Nephron (organoid): ENCODE measurements at regions not wholly inside any gene's neighbourhood (a gene's known extent, or its start where the extent isn't known, plus 50 kb on each side); places are given as distances from the start of the nearest gene placed in this dataset.

Source experiments
- H3K27ac Mint-ChIP-seq, 3 experiments: 2 replicates each; pipeline ENCODE4 v1.8.0; 2020; ENCODE audit warnings: mixed read lengths in 3 of 3, mild to moderate bottlenecking in 2 of 3, moderate library complexity in 1 of 3
- H3K27me3 Mint-ChIP-seq: 2 replicates; pipeline ENCODE4 v1.8.0; 2021; ENCODE audit warnings: low read depth, mild to moderate bottlenecking, moderate library complexity, mixed read lengths
- H3K36me3 Mint-ChIP-seq: 2 replicates; pipeline ENCODE4 v1.8.0; 2020; ENCODE audit warnings: low read depth, mixed read lengths
- H3K4me1 Mint-ChIP-seq: 2 replicates; pipeline ENCODE4 v1.8.0; 2020; ENCODE audit warnings: mixed read lengths
- H3K4me3 Mint-ChIP-seq, 3 experiments: 2 replicates each; pipeline ENCODE4 v1.8.0; 2020; ENCODE audit warnings: mild to moderate bottlenecking in 3 of 3, mixed read lengths in 3 of 3, moderate library complexity in 2 of 3
- H3K9me3 Mint-ChIP-seq: 2 replicates; pipeline ENCODE4 v1.8.0; 2020; ENCODE audit warnings: mixed read lengths
- TF ChIP-seq, protein P1 (sequence below), 3 experiments: fragments of 200-600 bp; sonication (generic); IDR thresholded peaks; one replicate each; pipeline ENCODE4 v1.5.0; 2021; ENCODE audit warnings: antibody characterized with exemption in 3 of 3; ENCODE audit not compliant: unreplicated experiment in 3 of 3

DNA sequence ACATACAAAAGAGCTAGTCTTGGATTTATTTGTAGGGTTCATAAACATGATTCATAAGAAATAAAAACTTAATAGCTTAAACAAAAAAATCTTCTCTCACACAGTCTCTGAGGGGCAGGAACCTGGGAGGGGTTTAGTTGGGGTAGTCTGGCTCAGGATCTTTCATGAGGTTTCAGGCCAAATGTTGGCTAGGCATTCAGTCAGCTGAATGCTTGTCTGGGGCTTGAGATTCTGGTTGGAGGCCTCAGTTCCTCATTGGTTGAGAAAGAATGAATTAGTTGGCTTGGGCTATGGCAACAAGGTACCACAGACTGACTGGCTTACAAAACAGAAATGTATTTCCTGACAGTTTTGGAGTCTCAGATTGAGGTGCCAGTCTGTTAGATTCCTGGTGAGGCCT lies 74.3 kb downstream of the ANKRD7 start:
- peak overlapping the region in 1 of 3 experiments; percentile 31 for H3K27ac Mint-ChIP-seq
- TF ChIP-seq, protein P1, sequence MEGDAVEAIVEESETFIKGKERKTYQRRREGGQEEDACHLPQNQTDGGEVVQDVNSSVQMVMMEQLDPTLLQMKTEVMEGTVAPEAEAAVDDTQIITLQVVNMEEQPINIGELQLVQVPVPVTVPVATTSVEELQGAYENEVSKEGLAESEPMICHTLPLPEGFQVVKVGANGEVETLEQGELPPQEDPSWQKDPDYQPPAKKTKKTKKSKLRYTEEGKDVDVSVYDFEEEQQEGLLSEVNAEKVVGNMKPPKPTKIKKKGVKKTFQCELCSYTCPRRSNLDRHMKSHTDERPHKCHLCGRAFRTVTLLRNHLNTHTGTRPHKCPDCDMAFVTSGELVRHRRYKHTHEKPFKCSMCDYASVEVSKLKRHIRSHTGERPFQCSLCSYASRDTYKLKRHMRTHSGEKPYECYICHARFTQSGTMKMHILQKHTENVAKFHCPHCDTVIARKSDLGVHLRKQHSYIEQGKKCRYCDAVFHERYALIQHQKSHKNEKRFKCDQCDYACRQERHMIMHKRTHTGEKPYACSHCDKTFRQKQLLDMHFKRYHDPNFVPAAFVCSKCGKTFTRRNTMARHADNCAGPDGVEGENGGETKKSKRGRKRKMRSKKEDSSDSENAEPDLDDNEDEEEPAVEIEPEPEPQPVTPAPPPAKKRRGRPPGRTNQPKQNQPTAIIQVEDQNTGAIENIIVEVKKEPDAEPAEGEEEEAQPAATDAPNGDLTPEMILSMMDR (IDR thresholded peaks at IDR 0.05; ENCODE audit: unreplicated experiment in 3 of 3) = no peak
- no peaks in the 10 kb centered on the region for H3K4me1 Mint-ChIP-seq
- H3K36me3 Mint-ChIP-seq = no peaks in the 10 kb centered on the region
- H3K4me3 Mint-ChIP-seq = no peak overlapping the region
- no peaks in the 10 kb centered on the region for H3K9me3 Mint-ChIP-seq
- H3K27me3 Mint-ChIP-seq = no peaks in the 10 kb centered on the region

DNA sequence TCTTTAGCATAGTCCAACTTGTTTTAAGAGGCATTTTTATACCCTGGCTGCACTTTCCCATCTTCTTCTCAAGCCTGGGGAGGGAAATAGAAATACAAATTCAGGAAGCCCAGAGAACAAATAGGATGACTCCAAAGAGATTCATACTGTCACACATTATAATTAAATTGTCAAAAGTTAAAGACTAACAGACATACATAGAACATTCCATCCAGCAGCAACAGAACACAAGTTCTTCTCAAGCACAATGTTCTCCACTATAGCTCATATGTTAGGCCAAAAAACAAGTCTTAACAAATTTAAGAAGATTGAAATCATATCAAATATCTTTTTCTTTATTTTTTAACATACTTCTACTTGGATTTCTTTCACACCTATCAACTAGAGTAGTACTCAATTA lies 75.7 kb downstream of the ANKRD7 start:
- H3K27ac Mint-ChIP-seq = no peak overlapping the region
- H3K9me3 Mint-ChIP-seq = no peaks in the 10 kb centered on the region
- TF ChIP-seq, protein P1 (IDR thresholded peaks at IDR 0.05; ENCODE audit: unreplicated experiment in 3 of 3) = no peak
- no peaks in the 10 kb centered on the region for H3K4me1 Mint-ChIP-seq
- no peaks in the 10 kb centered on the region for H3K36me3 Mint-ChIP-seq
- H3K4me3 Mint-ChIP-seq = no peak overlapping the region
- H3K27me3 Mint-ChIP-seq = no peaks in the 10 kb centered on the region

DNA sequence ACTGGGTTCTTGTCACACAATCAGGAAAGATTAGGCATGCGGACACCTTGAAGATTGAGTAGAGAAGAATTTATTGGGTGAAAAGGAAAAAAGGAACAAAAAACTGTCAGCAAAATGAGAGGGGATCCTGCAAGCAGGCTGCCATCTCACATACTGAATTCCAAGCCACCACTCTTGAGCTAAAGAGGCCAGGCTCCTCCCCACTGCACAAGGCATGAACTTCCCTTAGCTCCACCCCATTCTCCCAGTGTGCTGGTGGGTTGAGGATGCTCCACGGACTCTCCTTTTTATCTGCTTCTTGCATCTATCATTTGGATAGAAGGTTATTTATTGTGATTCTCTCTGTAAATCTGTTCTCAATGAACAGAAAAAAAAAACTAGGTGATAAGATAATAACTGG lies 79.6 kb downstream of the ANKRD7 start:
- H3K27ac Mint-ChIP-seq = no peak overlapping the region
- TF ChIP-seq, protein P1 (IDR thresholded peaks at IDR 0.05; ENCODE audit: unreplicated experiment in 3 of 3) = no peak
- H3K27me3 Mint-ChIP-seq = no peaks in the 10 kb centered on the region
- H3K4me3 Mint-ChIP-seq = no peak overlapping the region
- H3K9me3 Mint-ChIP-seq = no peaks in the 10 kb centered on the region
- no peaks in the 10 kb centered on the region for H3K4me1 Mint-ChIP-seq
- no peaks in the 10 kb centered on the region for H3K36me3 Mint-ChIP-seq

DNA sequence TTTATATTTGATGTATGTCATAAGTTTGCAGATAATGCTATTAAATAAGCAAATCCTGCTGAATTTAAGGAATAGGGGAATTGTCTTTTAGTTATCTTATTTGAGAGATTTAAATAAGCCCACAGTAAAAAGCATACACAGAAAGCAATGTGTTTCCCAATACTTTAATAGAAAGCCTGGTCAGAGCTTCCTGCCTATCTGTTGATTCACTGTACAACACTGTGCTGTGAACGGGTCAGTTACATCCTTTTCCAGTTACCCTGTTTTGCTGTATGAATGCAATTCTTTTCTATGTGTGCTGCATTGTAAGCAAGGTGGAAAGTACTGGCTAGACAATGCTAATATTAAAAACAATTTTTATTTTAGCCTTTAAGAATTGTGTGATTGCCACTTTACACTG lies 81.2 kb downstream of the ANKRD7 start:
- no peak overlapping the region for H3K4me3 Mint-ChIP-seq
- H3K36me3 Mint-ChIP-seq = no peaks in the 10 kb centered on the region
- no peaks in the 10 kb centered on the region for H3K4me1 Mint-ChIP-seq
- TF ChIP-seq, protein P1 (IDR thresholded peaks at IDR 0.05; ENCODE audit: unreplicated experiment in 3 of 3) = no peak
- no peaks in the 10 kb centered on the region for H3K27me3 Mint-ChIP-seq
- H3K9me3 Mint-ChIP-seq = peaks cover 10% of the 10 kb centered on the region
- H3K27ac Mint-ChIP-seq = no peak overlapping the region

DNA sequence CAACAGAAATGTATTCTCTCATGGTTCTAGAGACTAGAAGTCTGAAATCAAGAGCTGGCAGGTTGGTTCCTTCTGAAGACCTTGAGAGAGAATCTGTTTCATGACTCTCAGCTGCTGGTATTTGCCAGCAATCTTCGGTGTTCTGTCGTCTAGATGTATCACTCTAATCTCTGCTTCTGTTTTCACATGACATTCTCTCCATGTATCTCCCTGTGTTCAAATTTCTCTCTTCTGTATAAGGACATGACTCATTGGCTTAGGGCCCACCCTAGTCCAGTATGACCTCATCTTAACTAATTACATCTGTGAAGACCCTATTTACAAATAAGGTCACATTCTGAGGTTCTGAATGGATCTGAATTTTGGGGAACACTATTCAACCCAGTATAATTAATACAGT lies 82.3 kb downstream of the ANKRD7 start:
- peaks cover 3% of the 10 kb centered on the region for H3K4me1 Mint-ChIP-seq
- TF ChIP-seq, protein P1 (IDR thresholded peaks at IDR 0.05; ENCODE audit: unreplicated experiment in 3 of 3) = no peak
- peaks cover 10% of the 10 kb centered on the region for H3K9me3 Mint-ChIP-seq
- H3K27ac Mint-ChIP-seq = no peak overlapping the region
- H3K36me3 Mint-ChIP-seq = no peaks in the 10 kb centered on the region
- H3K27me3 Mint-ChIP-seq = no peaks in the 10 kb centered on the region
- H3K4me3 Mint-ChIP-seq = no peak overlapping the region

DNA sequence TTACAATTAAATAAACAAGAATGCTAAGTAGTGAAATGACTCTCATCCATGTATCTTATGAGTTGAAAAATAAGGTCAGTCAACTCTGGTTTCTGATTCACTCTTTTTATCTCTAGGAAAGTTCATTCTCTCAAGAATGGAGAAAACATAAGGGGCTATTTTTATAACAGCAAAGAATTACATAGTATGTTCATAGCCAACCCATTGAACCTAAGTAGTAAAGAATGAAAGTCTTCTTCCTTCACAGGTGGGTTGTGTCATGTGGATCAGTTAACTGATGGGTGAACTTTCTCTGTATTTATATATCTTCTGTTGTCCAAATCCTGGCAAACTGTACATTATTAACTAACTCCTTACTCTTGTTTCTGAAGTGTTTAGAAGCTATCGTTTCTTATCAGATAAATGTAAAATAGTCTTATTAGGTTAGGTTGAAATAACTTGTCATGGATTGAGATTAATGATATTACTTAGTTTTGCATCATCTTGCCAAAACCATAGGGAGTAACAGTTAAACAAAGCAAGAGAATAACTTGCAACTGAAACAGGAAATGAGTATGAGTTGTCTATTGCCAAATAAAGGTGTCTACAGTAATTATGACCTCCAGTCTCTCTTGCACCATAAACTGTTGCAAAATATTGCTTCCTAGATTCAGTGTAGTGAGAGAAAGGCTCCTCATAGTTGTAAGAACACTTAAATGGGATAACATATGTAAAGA lies 86.8 kb downstream of the ANKRD7 start:
- Mint-ChIP-seq H3K9me3 (peaks cover 13% of the 10 kb centered on the region), H3K36me3 (no peaks in the 10 kb centered on the region), H3K4me1 (peaks cover 8% of the 10 kb centered on the region), H3K4me3 (no peak overlapping the region), H3K27me3 (no peaks in the 10 kb centered on the region), H3K27ac (peak overlapping the region; percentile 37 to 61 (median 45))
- TF ChIP-seq, protein P1 (IDR thresholded peaks at IDR 0.05; ENCODE audit: unreplicated experiment in 3 of 3) = no peak
